Vagina (tissue), 2 donors: ENCODE measurements at regions not wholly inside any gene's neighbourhood (a gene's known extent, or its start where the extent isn't known, plus 50 kb on each side); places are given as distances from the start of the nearest gene placed in this dataset.

Experiments used
- CTCF ChIP-seq, 3 experiments: fragments of 450-650 bp in 2 of 3; fragments of 200-600 bp in 1 of 3; sonication (generic) in 1 of 3; IDR thresholded peaks; one replicate each; pipeline ENCODE4 v1.5.1; 2017 to 2019; ENCODE audit warnings: antibody characterized with exemption in 3 of 3, mild to moderate bottlenecking in 2 of 3, moderate library complexity in 2 of 3
- POLR2A ChIP-seq, 2 donors: fragments of 450-650 bp; IDR thresholded peaks; one replicate each; pipeline ENCODE4 v1.6.1; 2017; ENCODE audit warnings: antibody characterized with exemption in 2 of 2, mild to moderate bottlenecking in 2 of 2, moderate library complexity in 2 of 2
- POLR2AphosphoS5 ChIP-seq, 2 donors: sonication (generic); formaldehyde crosslinking; IDR thresholded peaks; one replicate each; pipeline ENCODE4 v1.9.0; 2017; ENCODE audit warnings: antibody characterized with exemption in 2 of 2, mild to moderate bottlenecking in 2 of 2, low read depth in 1 of 2; ENCODE audit not compliant: insufficient read depth in 1 of 2

GRCh38 chr6:19158586-19158985 lies 678.6 kb upstream of the ID4 start:
- TF ChIP-seq CTCF (IDR thresholded peaks at IDR 0.05) (no peak), POLR2A (IDR thresholded peaks at IDR 0.05) (no peak), POLR2AphosphoS5 (IDR thresholded peaks at IDR 0.05; ENCODE audit: insufficient read depth in 1 of 2, low read depth in 1 of 2) (no peak)
